CD4-positive, CD25-positive, alpha-beta regulatory T cell (primary cell): ENCODE measurements at regions not wholly inside any gene's neighbourhood (a gene's known extent, or its start where the extent isn't known, plus 50 kb on each side); places are given as distances from the start of the nearest gene placed in this dataset.
"Not testable (repeated sequence)": the region's sequence is repeated elsewhere in the genome, so short reads cannot be mapped to it uniquely, and the experiment has no call there.

Source experiments
- ATAC-seq, 2 donors: fragments of 150-1000 bp; cut with Tn5 transposase; one replicate each; pipeline ENCODE4 v1.10.0; 2021; ENCODE audit warnings: low read depth in 2 of 2, moderate number of reproducible peaks in 2 of 2, moderate library complexity in 1 of 2
- DNase-seq, 3 donors: peaks; one replicate each; pipeline versions ENCODE4 v3.0.0 to v3.0.0-alpha.2; 2012 to 2022; ENCODE audit warnings: mixed read lengths in 1 of 3
- H3K27ac ChIP-seq: one replicate; pipeline ENCODE4 v1.7.0; 2013; ENCODE audit warnings: mild to moderate bottlenecking, low read length; ENCODE audit not compliant: insufficient read depth, poor library complexity, severe bottlenecking
- H3K27me3 ChIP-seq: one replicate; pipeline ENCODE4 v1.7.0; 2013; ENCODE audit warnings: low read length; ENCODE audit not compliant: control insufficient read depth, insufficient read depth
- H3K36me3 ChIP-seq: one replicate; pipeline ENCODE4 v1.7.0; 2013; ENCODE audit warnings: mild to moderate bottlenecking, low read length, moderate library complexity; ENCODE audit not compliant: control insufficient read depth, insufficient read depth
- H3K4me1 ChIP-seq: 2 replicates; pipeline ENCODE4 v1.7.0; 2013; ENCODE audit warnings: mild to moderate bottlenecking, low read length; ENCODE audit not compliant: insufficient read depth, control insufficient read depth, poor library complexity, severe bottlenecking
- H3K4me3 ChIP-seq: one replicate; pipeline ENCODE4 v1.7.0; 2013; ENCODE audit warnings: low read depth, mild to moderate bottlenecking, low read length, moderate library complexity
- H3K9me3 ChIP-seq, 2 experiments: 1 replicate in 1 of 2; 2 replicates in 1 of 2; pipeline ENCODE4 v1.7.0; 2013; ENCODE audit warnings: low read length in 2 of 2, mild to moderate bottlenecking in 1 of 2, moderate library complexity in 1 of 2; ENCODE audit not compliant: control insufficient read depth in 2 of 2
- H3K27ac Mint-ChIP-seq, 3 donors: one replicate each; pipeline ENCODE4 v1.8.0; 2020 to 2022; ENCODE audit warnings: mild to moderate bottlenecking in 3 of 3, mixed read lengths in 3 of 3, moderate library complexity in 2 of 3
- H3K27me3 Mint-ChIP-seq: one replicate; pipeline ENCODE4 v1.8.0; 2022; ENCODE audit warnings: mild to moderate bottlenecking, mixed read lengths
- H3K36me3 Mint-ChIP-seq: one replicate; pipeline ENCODE4 v1.8.0; 2020; ENCODE audit warnings: mixed read lengths
- H3K4me1 Mint-ChIP-seq, 4 donors: one replicate each; pipeline ENCODE4 v1.8.0; 2020 to 2022; ENCODE audit warnings: mixed read lengths in 4 of 4, mild to moderate bottlenecking in 1 of 4
- H3K4me3 Mint-ChIP-seq, 4 donors: one replicate each; pipeline ENCODE4 v1.8.0; 2020 to 2022; ENCODE audit warnings: mild to moderate bottlenecking in 4 of 4, mixed read lengths in 4 of 4, moderate library complexity in 3 of 4
- H3K9me3 Mint-ChIP-seq, 7 donors: one replicate each; pipeline ENCODE4 v1.8.0; 2020 to 2022; ENCODE audit warnings: mixed read lengths in 7 of 7, mild to moderate bottlenecking in 3 of 7, moderate library complexity in 2 of 7

DNA sequence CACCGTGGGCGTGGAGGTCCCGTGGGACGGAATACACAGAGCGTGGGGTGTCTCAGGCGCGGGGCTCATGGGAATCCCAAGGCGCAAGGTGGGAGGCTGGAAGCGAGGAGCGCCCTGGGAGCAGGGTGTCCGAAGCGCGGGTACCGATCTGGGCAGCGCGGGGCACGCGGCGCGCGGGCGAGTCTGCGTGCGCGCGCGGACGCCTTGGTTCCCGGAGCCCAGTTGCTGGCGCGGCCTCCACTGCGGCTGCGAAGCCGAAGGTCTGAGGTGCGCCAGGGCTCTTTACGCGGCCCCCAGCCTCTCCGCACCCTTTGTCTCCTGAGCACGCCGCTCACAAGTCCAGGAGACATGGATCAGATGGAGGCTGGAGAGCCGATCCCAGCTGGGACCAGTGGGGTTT is 118.5 kb downstream of the CRLF3 start:
- ATAC-seq, H3K4me3 ChIP-seq, H3K36me3 Mint-ChIP-seq, H3K36me3 ChIP-seq, H3K27ac Mint-ChIP-seq, H3K9me3 Mint-ChIP-seq, H3K27me3 ChIP-seq, DNase-seq, H3K9me3 ChIP-seq, H3K4me1 ChIP-seq, H3K27ac ChIP-seq: not testable (repeated sequence)
- Mint-ChIP-seq H3K4me3 (peak overlapping the region; percentile 36 to 69 (median 46)), H3K4me1 (peaks cover 0 to 37% (median 13%) of the 10 kb centered on the region in 4 donors), H3K27me3 (peaks cover 60% of the 10 kb centered on the region)

DNA sequence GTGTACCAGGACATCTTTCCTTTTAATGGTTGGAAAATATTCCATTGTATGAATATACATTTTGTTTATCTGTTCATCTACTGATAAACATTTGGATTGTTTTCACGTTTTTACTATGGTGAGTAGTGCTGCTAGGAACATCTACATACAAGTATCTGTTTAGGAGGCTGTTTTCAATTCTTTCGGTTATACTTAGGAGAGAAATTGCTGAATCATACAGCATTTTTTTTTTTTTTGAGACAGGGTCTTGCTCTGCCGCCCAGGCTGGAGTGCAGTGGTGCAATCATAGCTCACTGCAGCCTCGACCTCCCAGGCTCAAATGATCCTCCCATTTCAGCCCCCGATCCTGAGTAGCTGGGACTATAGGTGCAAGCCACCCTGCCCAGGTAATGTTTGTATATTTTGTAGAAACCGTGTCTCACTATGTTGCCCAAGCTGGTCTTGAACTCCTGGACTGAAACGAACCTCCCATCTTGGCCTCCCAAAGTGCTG is 122.9 kb downstream of the CRLF3 start:
- Mint-ChIP-seq H3K36me3 (no peaks in the 10 kb centered on the region), H3K27me3 (peaks cover 44% of the 10 kb centered on the region), H3K9me3 (peaks cover 0 to 5% (median 0%) of the 10 kb centered on the region in 7 donors), H3K27ac (no peak overlapping the region), H3K4me3 (no peak overlapping the region), H3K4me1 (peaks cover 3 to 14% (median 6%) of the 10 kb centered on the region in 4 donors)
- Histone ChIP-seq H3K27me3 (peaks cover 2% of the 10 kb centered on the region), H3K36me3 (no peaks in the 10 kb centered on the region), H3K27ac (no peak overlapping the region), H3K4me3 (no peak overlapping the region), H3K9me3 (no peaks in the 10 kb centered on the region), H3K4me1 (peaks cover 6% of the 10 kb centered on the region)
- DNase-seq (no peak), ATAC-seq (no peak)

DNA sequence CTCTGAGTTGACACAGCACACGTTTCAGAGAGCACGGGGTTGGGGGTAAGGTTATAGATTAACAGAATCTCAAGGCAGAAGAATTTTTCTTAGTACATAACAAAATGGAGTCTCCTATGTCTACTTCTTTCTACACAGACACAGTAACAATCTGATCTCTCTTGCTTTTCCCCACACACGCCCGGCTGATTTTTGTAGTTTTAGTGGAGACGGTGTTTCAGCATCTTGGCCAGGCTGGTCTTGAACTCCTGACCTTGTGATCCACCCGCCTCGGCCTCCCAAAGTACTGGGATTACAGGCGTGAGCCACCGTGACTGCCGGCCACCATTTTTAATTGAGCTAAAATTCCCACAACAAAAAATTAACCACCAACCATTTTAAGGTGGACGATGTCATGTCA is 123.7 kb downstream of the CRLF3 start:
- not testable (repeated sequence) for H3K36me3 ChIP-seq, ATAC-seq, H3K4me3 Mint-ChIP-seq, H3K27me3 ChIP-seq, H3K4me3 ChIP-seq, H3K4me1 ChIP-seq, H3K27ac Mint-ChIP-seq, H3K27ac ChIP-seq, DNase-seq, H3K9me3 ChIP-seq, H3K36me3 Mint-ChIP-seq, H3K9me3 Mint-ChIP-seq, H3K4me1 Mint-ChIP-seq
- H3K27me3 Mint-ChIP-seq, result peaks cover 43% of the 10 kb centered on the region

DNA sequence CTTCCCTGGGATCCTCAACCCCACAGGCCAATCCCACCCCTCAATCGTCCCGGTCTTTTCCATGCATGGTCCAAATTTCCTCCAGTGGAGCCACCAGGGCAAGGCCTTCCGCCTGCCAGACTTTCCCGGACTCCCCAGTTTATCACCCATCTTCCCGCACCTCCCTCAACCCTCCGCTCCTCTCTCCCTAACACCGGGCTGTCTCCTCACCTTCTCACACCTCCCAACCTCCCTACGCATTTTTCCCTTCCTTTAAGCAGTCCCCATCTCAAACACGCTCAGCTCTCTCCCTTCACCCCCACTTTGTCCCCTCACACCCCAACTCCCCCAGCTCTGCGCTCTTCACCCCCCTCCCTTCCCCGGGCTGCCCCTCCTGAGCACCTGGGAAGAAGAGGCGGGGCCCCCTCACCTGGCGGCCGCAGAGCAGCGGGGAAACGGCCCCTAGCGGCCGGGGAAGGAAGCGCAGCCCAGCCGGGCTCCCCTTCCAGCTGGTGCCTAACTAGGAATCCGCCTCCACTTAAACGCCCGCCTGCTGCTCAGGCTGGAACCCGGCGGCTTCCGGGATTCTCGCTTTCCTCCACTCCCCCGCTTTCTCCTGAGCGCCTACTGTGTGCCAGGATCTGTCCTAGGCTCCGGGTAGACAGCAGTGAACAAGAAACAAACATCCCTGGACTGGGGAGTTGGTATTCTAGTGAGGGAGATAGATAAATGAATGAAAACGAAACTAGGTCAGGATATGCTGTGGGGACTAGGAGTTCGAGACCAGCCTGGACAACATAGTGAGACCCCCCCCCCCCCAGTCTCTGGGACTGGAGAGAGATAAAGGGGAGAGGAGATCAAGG is 126.7 kb downstream of the CRLF3 start:
- H3K9me3 Mint-ChIP-seq, H3K27ac ChIP-seq, H3K27ac Mint-ChIP-seq, H3K36me3 Mint-ChIP-seq, H3K9me3 ChIP-seq, H3K36me3 ChIP-seq, H3K27me3 ChIP-seq, H3K4me1 ChIP-seq: not testable (repeated sequence)
- peaks cover 35% of the 10 kb centered on the region for H3K27me3 Mint-ChIP-seq
- H3K4me3 Mint-ChIP-seq, result peak overlapping the region in 3 of 4 donors; percentile 49 to 78 (median 61)
- peaks cover 4 to 12% (median 7%) of the 10 kb centered on the region in 4 donors for H3K4me1 Mint-ChIP-seq
- peak overlapping the region; percentile 48 for H3K4me3 ChIP-seq
- DNase-seq (peak; percentile 61 to 71 (median 66)), ATAC-seq (peak; percentile 66 to 77)

DNA sequence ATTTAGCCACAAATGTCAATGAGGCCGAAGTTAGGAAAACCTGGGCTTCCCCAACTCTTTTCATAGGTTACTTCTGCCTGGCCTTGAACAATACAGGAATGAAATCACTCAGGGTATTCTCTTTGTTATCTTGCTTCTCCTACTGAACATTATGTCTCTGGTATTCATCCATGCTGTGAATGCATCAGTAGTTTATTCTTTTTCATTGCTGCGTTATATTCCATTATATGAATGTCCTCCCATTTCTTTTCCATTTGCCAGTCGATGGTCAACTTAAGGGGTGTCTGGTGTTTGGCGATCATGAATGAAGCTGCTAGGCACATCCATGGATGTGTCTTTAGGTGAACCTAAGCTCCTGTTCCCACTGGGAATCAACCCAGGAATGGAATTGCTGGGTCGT is 128.3 kb downstream of the CRLF3 start:
- Histone ChIP-seq H3K27ac (no peak overlapping the region), H3K36me3 (no peaks in the 10 kb centered on the region), H3K4me3 (no peak overlapping the region), H3K4me1 (peaks cover 6% of the 10 kb centered on the region), H3K27me3 (peaks cover under 1% of the 10 kb centered on the region), H3K9me3 (no peaks in the 10 kb centered on the region)
- ATAC-seq, result no peak
- no peaks in the 10 kb centered on the region for H3K36me3 Mint-ChIP-seq
- no peak overlapping the region for H3K4me3 Mint-ChIP-seq
- no peak for DNase-seq
- no peak overlapping the region for H3K27ac Mint-ChIP-seq
- peaks cover 28% of the 10 kb centered on the region for H3K27me3 Mint-ChIP-seq
- peaks cover 4 to 12% (median 7%) of the 10 kb centered on the region in 4 donors for H3K4me1 Mint-ChIP-seq
- H3K9me3 Mint-ChIP-seq, result no peaks in the 10 kb centered on the region

DNA sequence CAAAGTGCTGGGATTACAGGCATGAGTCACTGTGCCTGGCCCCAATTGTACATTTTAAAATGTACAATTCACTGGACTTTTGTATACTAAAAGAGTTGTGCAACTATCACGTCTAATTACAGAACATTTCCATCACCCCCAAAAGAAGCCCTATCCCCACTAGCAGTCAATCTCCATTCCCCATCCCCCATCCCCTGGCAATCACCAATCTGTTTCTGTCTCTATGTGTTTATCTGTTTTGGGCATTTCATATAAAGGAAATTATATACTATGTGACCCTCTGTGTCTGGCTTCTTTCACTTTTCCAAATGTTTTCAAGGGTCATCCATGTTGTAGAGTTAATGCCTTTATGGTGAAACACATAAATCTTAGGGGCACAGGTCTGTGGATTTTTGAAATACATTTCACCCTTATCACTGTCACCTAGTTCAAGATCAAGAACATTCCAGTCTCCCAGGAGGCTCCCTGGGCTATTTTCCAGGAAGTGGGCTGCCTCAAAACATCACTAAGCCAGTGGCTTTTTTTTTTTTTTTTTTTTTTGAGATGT is 129.2 kb downstream of the CRLF3 start:
- H3K27me3 Mint-ChIP-seq, result peaks cover 28% of the 10 kb centered on the region

DNA sequence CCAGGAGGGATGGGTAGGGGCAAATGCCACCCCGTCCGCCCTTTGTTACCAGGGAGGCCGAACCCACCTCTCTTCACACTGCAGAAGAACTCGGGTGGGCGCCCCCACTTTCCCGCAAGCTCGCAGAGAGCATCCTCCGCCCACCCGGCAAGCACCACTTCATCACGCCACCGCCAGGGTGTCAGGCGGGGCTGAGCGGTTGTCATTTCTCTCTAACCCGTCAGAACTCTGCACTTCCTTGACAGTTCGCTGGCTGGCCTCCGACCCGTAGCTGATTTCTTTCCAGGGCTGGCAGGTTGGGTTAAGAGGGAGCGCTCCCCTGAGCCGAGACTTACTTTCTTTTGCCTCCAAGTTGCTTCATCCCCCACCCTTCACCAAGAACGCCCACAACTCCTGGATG is 130.7 kb downstream of the CRLF3 start:
- H3K4me3 ChIP-seq, H3K27me3 ChIP-seq, H3K36me3 Mint-ChIP-seq, H3K27ac ChIP-seq, H3K9me3 Mint-ChIP-seq, H3K36me3 ChIP-seq, H3K4me1 ChIP-seq, H3K9me3 ChIP-seq: not testable (repeated sequence)
- DNase-seq (peak in 2 of 3 donors; percentile 39 to 54), ATAC-seq (peak; percentile 71 to 78)
- Mint-ChIP-seq H3K4me1 (peaks cover 4 to 12% (median 7%) of the 10 kb centered on the region in 4 donors), H3K27me3 (peaks cover 36% of the 10 kb centered on the region), H3K4me3 (peak overlapping the region in 2 of 4 donors; percentile 27 to 68), H3K27ac (peak overlapping the region in 1 of 3 donors; percentile 44)

More for the DNA sequence above, 129.2 kb downstream of the CRLF3 start:
- H3K27ac Mint-ChIP-seq, H3K27me3 ChIP-seq, H3K9me3 Mint-ChIP-seq, H3K36me3 Mint-ChIP-seq, H3K4me3 Mint-ChIP-seq, H3K27ac ChIP-seq, DNase-seq, H3K9me3 ChIP-seq, H3K4me3 ChIP-seq, ATAC-seq, H3K36me3 ChIP-seq, H3K4me1 ChIP-seq: not testable (repeated sequence)
- H3K4me1 Mint-ChIP-seq, result peaks cover 4 to 12% (median 7%) of the 10 kb centered on the region in 4 donors
